ENCODE measurements at regions not wholly inside any gene's neighbourhood (a gene's known extent, or its start where the extent isn't known, plus 50 kb on each side); places are given as distances from the start of the nearest gene placed in this dataset.

GRCh38 chr12:85550924-85551323 lies 270.9 kb downstream of the ALX1 start:
- Histone ChIP-seq H3K9ac (ENCODE audit: low read length) (no peak overlapping the region), H4K20me1 (ENCODE audit: insufficient read depth, low read length) (no peaks in the 10 kb centered on the region), H3K4me1 (ENCODE audit: low read length) (no peaks in the 10 kb centered on the region), H3K27me3 (ENCODE audit: low read depth, low read length) (no peaks in the 10 kb centered on the region), H2AFZ (ENCODE audit: low read depth, low read length) (no peak overlapping the region), H3K79me2 (ENCODE audit: low read length) (no peaks in the 10 kb centered on the region), H3K4me3 (ENCODE audit: low read length) (no peak overlapping the region), H3K4me2 (ENCODE audit: low read length) (no peak overlapping the region), H3K9me3 (ENCODE audit: insufficient read depth, low read length) (no peaks in the 10 kb centered on the region), H3K27ac (ENCODE audit: low read length) (no peak overlapping the region), H3K36me3 (replicated peaks; ENCODE audit: low read depth, low read length) (no peaks in the 10 kb centered on the region)
- TF ChIP-seq EZH2phosphoT487 (IDR thresholded peaks at IDR 0.05; ENCODE audit: low read depth), result no peak
- TF ChIP-seq, protein P1, sequence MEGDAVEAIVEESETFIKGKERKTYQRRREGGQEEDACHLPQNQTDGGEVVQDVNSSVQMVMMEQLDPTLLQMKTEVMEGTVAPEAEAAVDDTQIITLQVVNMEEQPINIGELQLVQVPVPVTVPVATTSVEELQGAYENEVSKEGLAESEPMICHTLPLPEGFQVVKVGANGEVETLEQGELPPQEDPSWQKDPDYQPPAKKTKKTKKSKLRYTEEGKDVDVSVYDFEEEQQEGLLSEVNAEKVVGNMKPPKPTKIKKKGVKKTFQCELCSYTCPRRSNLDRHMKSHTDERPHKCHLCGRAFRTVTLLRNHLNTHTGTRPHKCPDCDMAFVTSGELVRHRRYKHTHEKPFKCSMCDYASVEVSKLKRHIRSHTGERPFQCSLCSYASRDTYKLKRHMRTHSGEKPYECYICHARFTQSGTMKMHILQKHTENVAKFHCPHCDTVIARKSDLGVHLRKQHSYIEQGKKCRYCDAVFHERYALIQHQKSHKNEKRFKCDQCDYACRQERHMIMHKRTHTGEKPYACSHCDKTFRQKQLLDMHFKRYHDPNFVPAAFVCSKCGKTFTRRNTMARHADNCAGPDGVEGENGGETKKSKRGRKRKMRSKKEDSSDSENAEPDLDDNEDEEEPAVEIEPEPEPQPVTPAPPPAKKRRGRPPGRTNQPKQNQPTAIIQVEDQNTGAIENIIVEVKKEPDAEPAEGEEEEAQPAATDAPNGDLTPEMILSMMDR (IDR thresholded peaks at IDR 0.05; ENCODE audit: low read depth, low read length), result no peak

DNA sequence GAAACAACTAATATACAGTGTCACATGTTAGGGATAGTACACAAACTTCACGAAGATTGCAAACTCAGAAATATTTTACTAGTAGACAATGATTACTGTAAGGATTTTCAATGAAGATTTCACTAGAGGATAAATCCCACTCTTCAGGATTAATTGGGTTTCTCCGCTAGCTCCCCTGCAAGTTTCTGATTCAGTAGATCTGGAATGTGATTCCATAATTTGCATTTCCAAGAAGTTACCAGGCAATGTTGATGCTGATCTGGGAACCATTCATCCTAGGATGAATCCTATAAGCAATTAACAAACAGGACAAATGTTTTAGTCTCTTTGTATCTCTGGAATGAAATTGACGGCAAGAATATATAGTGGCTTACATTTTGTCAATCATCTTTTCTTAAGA lies 272.4 kb downstream of the ALX1 start:
- Histone ChIP-seq H3K4me1 (ENCODE audit: low read length) (no peaks in the 10 kb centered on the region), H3K4me2 (ENCODE audit: low read length) (no peak overlapping the region), H3K79me2 (ENCODE audit: low read length) (no peaks in the 10 kb centered on the region), H3K9ac (ENCODE audit: low read length) (no peak overlapping the region), H2AFZ (ENCODE audit: low read depth, low read length) (no peak overlapping the region), H3K27me3 (ENCODE audit: low read depth, low read length) (no peaks in the 10 kb centered on the region), H4K20me1 (ENCODE audit: insufficient read depth, low read length) (no peaks in the 10 kb centered on the region), H3K4me3 (ENCODE audit: low read length) (no peak overlapping the region), H3K9me3 (ENCODE audit: insufficient read depth, low read length) (no peaks in the 10 kb centered on the region), H3K36me3 (replicated peaks; ENCODE audit: low read depth, low read length) (no peaks in the 10 kb centered on the region), H3K27ac (ENCODE audit: low read length) (no peak overlapping the region)
- TF ChIP-seq, protein P1 (IDR thresholded peaks at IDR 0.05; ENCODE audit: low read depth, low read length), result no peak
- TF ChIP-seq EZH2phosphoT487 (IDR thresholded peaks at IDR 0.05; ENCODE audit: low read depth), result no peak

DNA sequence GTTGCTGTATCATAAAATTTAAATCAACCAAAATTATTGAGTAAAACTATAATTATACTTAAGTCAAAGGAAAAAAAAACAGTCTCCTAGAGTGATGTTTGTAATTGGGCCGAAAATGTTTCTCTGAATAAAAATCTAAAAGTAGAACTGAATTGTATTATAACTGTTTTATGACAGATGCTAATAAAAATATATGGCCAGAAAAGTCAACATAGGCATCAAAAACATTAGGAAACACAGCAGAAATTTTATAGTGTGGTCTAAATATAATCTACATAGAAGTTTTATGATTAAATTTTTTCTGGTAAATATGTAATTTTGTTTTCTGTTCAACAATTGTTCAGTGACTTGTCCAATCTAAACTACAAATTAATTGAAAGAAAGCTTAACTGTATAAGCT lies 277.8 kb downstream of the ALX1 start:
- H3K9ac ChIP-seq (ENCODE audit: low read length), result no peak overlapping the region
- no peak overlapping the region for H3K27ac ChIP-seq (ENCODE audit: low read length)
- H3K4me3 ChIP-seq (ENCODE audit: low read length), result no peak overlapping the region
- TF ChIP-seq, protein P1 (IDR thresholded peaks at IDR 0.05; ENCODE audit: low read depth, low read length), result no peak
- TF ChIP-seq EZH2phosphoT487 (IDR thresholded peaks at IDR 0.05; ENCODE audit: low read depth), result no peak
- no peaks in the 10 kb centered on the region for H3K9me3 ChIP-seq (ENCODE audit: insufficient read depth, low read length)
- H2AFZ ChIP-seq (ENCODE audit: low read depth, low read length), result no peak overlapping the region
- no peaks in the 10 kb centered on the region for H3K27me3 ChIP-seq (ENCODE audit: low read depth, low read length)
- no peaks in the 10 kb centered on the region for H3K4me1 ChIP-seq (ENCODE audit: low read length)
- no peaks in the 10 kb centered on the region for H4K20me1 ChIP-seq (ENCODE audit: insufficient read depth, low read length)
- H3K36me3 ChIP-seq (replicated peaks; ENCODE audit: low read depth, low read length), result no peaks in the 10 kb centered on the region
- H3K4me2 ChIP-seq (ENCODE audit: low read length), result no peak overlapping the region
- H3K79me2 ChIP-seq (ENCODE audit: low read length), result no peaks in the 10 kb centered on the region

DNA sequence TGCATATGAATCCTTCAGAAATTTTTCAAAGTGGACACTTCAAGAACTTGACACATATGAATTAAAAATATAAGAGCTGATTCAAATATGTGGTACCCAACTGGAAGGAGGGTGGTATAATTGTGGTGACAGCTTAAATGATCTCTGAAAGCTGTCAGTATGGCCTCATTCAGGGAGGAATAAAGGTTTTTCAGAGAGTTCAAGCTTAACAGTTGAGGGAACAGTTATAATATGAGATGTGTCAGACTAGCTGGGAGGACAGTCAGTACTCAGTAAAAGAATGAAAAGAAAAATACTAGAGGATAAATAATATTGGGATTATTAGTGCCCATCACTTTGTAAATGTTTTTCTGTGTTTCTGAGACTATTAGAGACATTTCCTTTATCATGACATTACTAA lies 277.5 kb downstream of the RASSF9 start:
- Histone ChIP-seq H3K4me1 (ENCODE audit: low read length) (no peaks in the 10 kb centered on the region), H3K4me3 (ENCODE audit: low read length) (no peak overlapping the region), H4K20me1 (ENCODE audit: insufficient read depth, low read length) (no peaks in the 10 kb centered on the region), H2AFZ (ENCODE audit: low read depth, low read length) (no peak overlapping the region), H3K4me2 (ENCODE audit: low read length) (no peak overlapping the region), H3K9ac (ENCODE audit: low read length) (no peak overlapping the region), H3K27ac (ENCODE audit: low read length) (no peak overlapping the region), H3K79me2 (ENCODE audit: low read length) (no peaks in the 10 kb centered on the region), H3K36me3 (replicated peaks; ENCODE audit: low read depth, low read length) (no peaks in the 10 kb centered on the region), H3K27me3 (ENCODE audit: low read depth, low read length) (no peaks in the 10 kb centered on the region), H3K9me3 (ENCODE audit: insufficient read depth, low read length) (no peaks in the 10 kb centered on the region)
- TF ChIP-seq EZH2phosphoT487 (IDR thresholded peaks at IDR 0.05; ENCODE audit: low read depth), result no peak
- TF ChIP-seq, protein P1 (IDR thresholded peaks at IDR 0.05; ENCODE audit: low read depth, low read length), result no peak
